H9 (cell line): ENCODE measurements at regions not wholly inside any gene's neighbourhood (a gene's known extent, or its start where the extent isn't known, plus 50 kb on each side); places are given as distances from the start of the nearest gene placed in this dataset.

Source experiments
- DNase-seq: peaks from one replicate; pipeline ENCODE4 v3.0.0-alpha.2; 2017
- H2AFZ ChIP-seq: one replicate; pipeline ENCODE4 v1.6.1; 2013; ENCODE audit warnings: mild to moderate bottlenecking, low read length, control low read depth, moderate library complexity
- H2AK5ac ChIP-seq: 2 replicates; pipeline ENCODE4 v1.6.1; 2013; ENCODE audit warnings: low read length, control low read depth, mixed read lengths; ENCODE audit not compliant: insufficient read length
- H2BK120ac ChIP-seq: one replicate; pipeline ENCODE4 v1.6.1; 2013; ENCODE audit warnings: low read depth, mild to moderate bottlenecking, low read length, control low read depth, inconsistent platforms; ENCODE audit not compliant: poor library complexity, severe bottlenecking
- H2BK12ac ChIP-seq: 2 replicates; pipeline ENCODE4 v1.6.1; 2013; ENCODE audit warnings: low read length, control low read depth, mixed read lengths, low read depth; ENCODE audit not compliant: insufficient read length
- H2BK15ac ChIP-seq: 2 replicates; pipeline ENCODE4 v1.6.1; 2013; ENCODE audit warnings: low read depth, low read length, control low read depth
- H2BK20ac ChIP-seq: one replicate; pipeline ENCODE4 v1.6.1; 2013; ENCODE audit warnings: low read depth, mild to moderate bottlenecking, low read length, control low read depth, inconsistent platforms; ENCODE audit not compliant: poor library complexity, severe bottlenecking
- H2BK5ac ChIP-seq: 2 replicates; pipeline ENCODE4 v1.6.1; 2013; ENCODE audit warnings: low read length, control low read depth, mixed read lengths; ENCODE audit not compliant: insufficient read length
- H3K14ac ChIP-seq: 2 replicates; pipeline ENCODE4 v1.6.1; 2013; ENCODE audit warnings: low read length, control low read depth; ENCODE audit not compliant: insufficient read depth
- H3K18ac ChIP-seq: 2 replicates; pipeline ENCODE4 v1.6.1; 2013; ENCODE audit warnings: low read depth, mild to moderate bottlenecking, mixed read lengths, low read length, control low read depth; ENCODE audit not compliant: insufficient read length
- H3K23ac ChIP-seq: 2 replicates; pipeline ENCODE4 v1.6.1; 2013; ENCODE audit warnings: low read length, control low read depth, mixed read lengths, low read depth; ENCODE audit not compliant: insufficient read length
- H3K23me2 ChIP-seq: 2 replicates; pipeline ENCODE4 v1.6.1; 2013; ENCODE audit warnings: low read depth, mild to moderate bottlenecking, mixed read lengths, low read length, control low read depth; ENCODE audit not compliant: insufficient read length, poor library complexity, severe bottlenecking
- H3K27ac ChIP-seq: 2 replicates; pipeline ENCODE4 v1.5.1; 2013; ENCODE audit warnings: low read length, control low read depth, mixed read lengths, low read depth; ENCODE audit not compliant: insufficient read length
- H3K27me3 ChIP-seq: 2 replicates; pipeline ENCODE4 v1.6.1; 2013; ENCODE audit warnings: low read length, control low read depth, inconsistent platforms; ENCODE audit not compliant: insufficient read depth
- H3K4ac ChIP-seq: 2 replicates; pipeline ENCODE4 v1.6.1; 2013; ENCODE audit warnings: low read depth, mild to moderate bottlenecking, control low read depth, inconsistent platforms, low read length, moderate library complexity
- H3K4me1 ChIP-seq: 2 replicates; pipeline ENCODE4 v1.6.1; 2013; ENCODE audit warnings: low read length, control low read depth, inconsistent platforms; ENCODE audit not compliant: insufficient read depth
- H3K4me2 ChIP-seq: 2 replicates; pipeline ENCODE4 v1.6.1; 2013; ENCODE audit warnings: low read length, control low read depth, mixed read lengths; ENCODE audit not compliant: insufficient read length, insufficient read depth
- H3K56ac ChIP-seq: 2 replicates; pipeline ENCODE4 v1.6.1; 2013; ENCODE audit warnings: low read depth, mild to moderate bottlenecking, mixed read lengths, low read length, control low read depth; ENCODE audit not compliant: insufficient read length
- H3K79me1 ChIP-seq: 2 replicates; pipeline ENCODE4 v1.6.1; 2013; ENCODE audit warnings: low read depth, mild to moderate bottlenecking, moderate library complexity, low read length, control low read depth, inconsistent platforms; ENCODE audit not compliant: insufficient read depth, poor library complexity, severe bottlenecking
- H3K79me2 ChIP-seq: 2 replicates; pipeline ENCODE4 v1.6.1; 2013; ENCODE audit warnings: low read length, control low read depth, inconsistent platforms; ENCODE audit not compliant: insufficient read depth
- H3K9ac ChIP-seq: 2 replicates; pipeline ENCODE4 v1.6.1; 2013; ENCODE audit warnings: low read length, control low read depth, mixed read lengths; ENCODE audit not compliant: insufficient read length; ENCODE audit errors: extremely low read depth
- H3K9me3 ChIP-seq: one replicate; pipeline ENCODE4 v1.6.1; 2013; ENCODE audit warnings: low read depth, low read length, inconsistent platforms; ENCODE audit not compliant: control insufficient read depth
- H3T11ph ChIP-seq: one replicate; pipeline ENCODE4 v1.6.1; 2013; ENCODE audit warnings: mild to moderate bottlenecking, low read length, control low read depth, inconsistent platforms
- H4K20me1 ChIP-seq: one replicate; pipeline ENCODE4 v1.6.1; 2013; ENCODE audit not compliant: control insufficient read depth, insufficient read length, insufficient read depth
- H4K5ac ChIP-seq: 2 replicates; pipeline ENCODE4 v1.6.1; 2013; ENCODE audit warnings: low read depth, mild to moderate bottlenecking, mixed read lengths, low read length, control low read depth; ENCODE audit not compliant: insufficient read length
- H4K8ac ChIP-seq: replicated peaks from 2 replicates; pipeline ENCODE4 v1.6.1; 2013; ENCODE audit warnings: low read length, control low read depth, mixed read lengths, low read depth; ENCODE audit not compliant: insufficient read length
- H4K91ac ChIP-seq: 2 replicates; pipeline ENCODE4 v1.6.1; 2013; ENCODE audit warnings: low read depth, mild to moderate bottlenecking, moderate library complexity, mixed read lengths, low read length, control low read depth; ENCODE audit not compliant: insufficient read length
- H3K27ac Mint-ChIP-seq, 3 experiments: 2 replicates in 2 of 3; 3 replicates in 1 of 3; pipeline ENCODE4 v1.8.0; 2020 to 2021; ENCODE audit warnings: mixed read lengths in 3 of 3, mild to moderate bottlenecking in 1 of 3, moderate library complexity in 1 of 3
- H3K27me3 Mint-ChIP-seq: 2 replicates; pipeline ENCODE4 v1.8.0; 2021; ENCODE audit warnings: low read depth, mild to moderate bottlenecking, moderate library complexity, mixed read lengths
- H3K36me3 Mint-ChIP-seq, 3 experiments: 2 replicates in 2 of 3; 3 replicates in 1 of 3; pipeline ENCODE4 v1.8.0; 2020 to 2021; ENCODE audit warnings: low read depth in 3 of 3, mixed read lengths in 3 of 3; ENCODE audit not compliant: insufficient read depth in 1 of 3
- H3K4me1 Mint-ChIP-seq, 2 experiments: 2 replicates each; pipeline ENCODE4 v1.8.0; 2020; ENCODE audit warnings: mixed read lengths in 2 of 2
- H3K4me3 Mint-ChIP-seq, 2 experiments: 2 replicates in 1 of 2; 3 replicates in 1 of 2; pipeline ENCODE4 v1.8.0; 2020 to 2021; ENCODE audit warnings: mild to moderate bottlenecking in 2 of 2, mixed read lengths in 2 of 2, moderate library complexity in 1 of 2
- H3K9me3 Mint-ChIP-seq, 2 experiments: 2 replicates in 1 of 2; 3 replicates in 1 of 2; pipeline ENCODE4 v1.8.0; 2020; ENCODE audit warnings: mild to moderate bottlenecking in 2 of 2, mixed read lengths in 2 of 2, moderate library complexity in 1 of 2
- WGBS: extraction: QIAGEN DNeasy Blood & Tissue Kit; methylation state at CpG from one replicate; pipeline ENCODE4 v1.1.7; 2013; ENCODE audit warnings: missing lambda C conversion rate, low lambda C conversion rate, mixed read lengths; ENCODE audit not compliant: insufficient read length; ENCODE audit errors: extremely low coverage; 5-methylcytosine and 5-hydroxymethylcytosine counted together
- TF ChIP-seq, protein P1 (sequence below): fragments of 200-600 bp; sonication (generic); conservative IDR thresholded peaks from 3 replicates; pipeline ENCODE4 v1.8.0; 2021; ENCODE audit warnings: antibody characterized with exemption, mild to moderate bottlenecking

DNA sequence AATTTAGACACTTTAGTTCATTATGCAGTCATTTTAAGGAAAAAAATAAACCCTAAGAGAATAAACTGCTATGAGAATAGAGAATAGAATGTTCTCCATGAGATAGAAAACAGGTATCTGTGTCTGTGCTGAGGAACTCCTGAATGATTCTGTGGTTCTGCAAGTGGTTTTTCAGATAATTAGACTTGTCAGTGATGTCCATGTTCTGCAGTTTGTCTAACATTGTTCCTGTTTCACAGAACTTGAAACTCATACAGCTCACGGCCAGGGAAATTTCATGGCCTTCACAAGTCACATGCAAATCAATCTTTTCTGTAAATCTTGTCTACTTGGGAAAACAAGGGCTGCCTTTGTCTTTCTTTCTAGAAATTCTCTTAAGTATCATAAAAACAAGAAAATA is 73.4 kb upstream of the HMGCLL1 start:
- Histone ChIP-seq H3K79me1 (no peaks in the 10 kb centered on the region), H3K4me2 (no peak overlapping the region), H3K14ac (no peak overlapping the region), H4K91ac (no peak overlapping the region), H3K79me2 (no peaks in the 10 kb centered on the region), H2BK120ac (no peak overlapping the region), H3K4ac (no peak overlapping the region), H2AFZ (no peak overlapping the region), H2BK15ac (no peak overlapping the region), H4K8ac (no peak overlapping the region), H3K56ac (no peak overlapping the region), H3K4me1 (no peaks in the 10 kb centered on the region), H2AK5ac (no peak overlapping the region), H2BK5ac (no peak overlapping the region), H4K20me1 (no peaks in the 10 kb centered on the region), H3K27me3 (no peaks in the 10 kb centered on the region), H3K23ac (no peak overlapping the region), H3K18ac (no peak overlapping the region), H2BK20ac (no peak overlapping the region), H3K27ac (no peak overlapping the region), H2BK12ac (no peak overlapping the region), H3K9ac (no peak overlapping the region), H3K23me2 (no peaks in the 10 kb centered on the region), H3T11ph (no peak overlapping the region), H4K5ac (no peak overlapping the region), H3K9me3 (no peaks in the 10 kb centered on the region)
- H3K4me3 Mint-ChIP-seq: no peak overlapping the region
- peaks cover 10 to 13% of the 10 kb centered on the region in 2 experiments for H3K4me1 Mint-ChIP-seq
- no peak overlapping the region for H3K27ac Mint-ChIP-seq
- DNase-seq: no peak
- no CpG with 5 or more reads among the region's 1 CpG for WGBS
- H3K27me3 Mint-ChIP-seq: no peaks in the 10 kb centered on the region
- peaks cover 0 to 2% (median 0%) of the 10 kb centered on the region in 3 experiments; a peak in 1 of 7 replicates for H3K36me3 Mint-ChIP-seq
- TF ChIP-seq, protein P1, sequence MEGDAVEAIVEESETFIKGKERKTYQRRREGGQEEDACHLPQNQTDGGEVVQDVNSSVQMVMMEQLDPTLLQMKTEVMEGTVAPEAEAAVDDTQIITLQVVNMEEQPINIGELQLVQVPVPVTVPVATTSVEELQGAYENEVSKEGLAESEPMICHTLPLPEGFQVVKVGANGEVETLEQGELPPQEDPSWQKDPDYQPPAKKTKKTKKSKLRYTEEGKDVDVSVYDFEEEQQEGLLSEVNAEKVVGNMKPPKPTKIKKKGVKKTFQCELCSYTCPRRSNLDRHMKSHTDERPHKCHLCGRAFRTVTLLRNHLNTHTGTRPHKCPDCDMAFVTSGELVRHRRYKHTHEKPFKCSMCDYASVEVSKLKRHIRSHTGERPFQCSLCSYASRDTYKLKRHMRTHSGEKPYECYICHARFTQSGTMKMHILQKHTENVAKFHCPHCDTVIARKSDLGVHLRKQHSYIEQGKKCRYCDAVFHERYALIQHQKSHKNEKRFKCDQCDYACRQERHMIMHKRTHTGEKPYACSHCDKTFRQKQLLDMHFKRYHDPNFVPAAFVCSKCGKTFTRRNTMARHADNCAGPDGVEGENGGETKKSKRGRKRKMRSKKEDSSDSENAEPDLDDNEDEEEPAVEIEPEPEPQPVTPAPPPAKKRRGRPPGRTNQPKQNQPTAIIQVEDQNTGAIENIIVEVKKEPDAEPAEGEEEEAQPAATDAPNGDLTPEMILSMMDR: no peak
- peaks cover 2% of the 10 kb centered on the region in 2 experiments; a peak in 2 of 5 replicates for H3K9me3 Mint-ChIP-seq
